Endothelial cell (in vitro differentiated cells): ENCODE measurements at regions not wholly inside any gene's neighbourhood (a gene's known extent, or its start where the extent isn't known, plus 50 kb on each side); places are given as distances from the start of the nearest gene placed in this dataset.

Experiments
- DNase-seq: peaks from one replicate; pipeline ENCODE4 v3.0.0; 2021; ENCODE audit warnings: low spot score
- H3K27ac Mint-ChIP-seq: one replicate; pipeline ENCODE4 v1.8.0; 2021; ENCODE audit warnings: mixed read lengths, inconsistent platforms; ENCODE audit not compliant: unreplicated experiment
- H3K27me3 Mint-ChIP-seq: one replicate; pipeline ENCODE4 v1.8.0; 2021; ENCODE audit warnings: mild to moderate bottlenecking, moderate library complexity, mixed read lengths, inconsistent platforms; ENCODE audit not compliant: unreplicated experiment
- H3K36me3 Mint-ChIP-seq: one replicate; pipeline ENCODE4 v1.8.0; 2021; ENCODE audit warnings: mild to moderate bottlenecking, low read depth, mixed read lengths, inconsistent platforms; ENCODE audit not compliant: unreplicated experiment
- H3K4me1 Mint-ChIP-seq: one replicate; pipeline ENCODE4 v1.8.0; 2021; ENCODE audit warnings: mild to moderate bottlenecking, mixed read lengths, inconsistent platforms; ENCODE audit not compliant: unreplicated experiment
- H3K4me3 Mint-ChIP-seq: one replicate; pipeline ENCODE4 v1.8.0; 2021; ENCODE audit warnings: mild to moderate bottlenecking, mixed read lengths, inconsistent platforms; ENCODE audit not compliant: unreplicated experiment
- H3K9me3 Mint-ChIP-seq: one replicate; pipeline ENCODE4 v1.8.0; 2021; ENCODE audit warnings: mixed read lengths, inconsistent platforms; ENCODE audit not compliant: unreplicated experiment
- CTCF ChIP-seq: fragments of 200-600 bp; sonication (generic); IDR thresholded peaks from one replicate; pipeline ENCODE4 v1.5.0; 2021; ENCODE audit warnings: antibody characterized with exemption; ENCODE audit not compliant: unreplicated experiment

GRCh38 chr7:85974176-85974575 lies 669.5 kb upstream of the GRM3 start:
- Mint-ChIP-seq H3K27ac (no peak overlapping the region), H3K36me3 (no peaks in the 10 kb centered on the region), H3K27me3 (no peaks in the 10 kb centered on the region), H3K9me3 (no peaks in the 10 kb centered on the region), H3K4me3 (no peak overlapping the region), H3K4me1 (peaks cover 2% of the 10 kb centered on the region)
- no peak for DNase-seq
- TF ChIP-seq CTCF, result no peak

GRCh38 chr7:85972504-85973141 lies 671.1 kb upstream of the GRM3 start:
- no peak for DNase-seq
- TF ChIP-seq CTCF, result no peak
- H3K9me3 Mint-ChIP-seq, result no peaks in the 10 kb centered on the region

DNA sequence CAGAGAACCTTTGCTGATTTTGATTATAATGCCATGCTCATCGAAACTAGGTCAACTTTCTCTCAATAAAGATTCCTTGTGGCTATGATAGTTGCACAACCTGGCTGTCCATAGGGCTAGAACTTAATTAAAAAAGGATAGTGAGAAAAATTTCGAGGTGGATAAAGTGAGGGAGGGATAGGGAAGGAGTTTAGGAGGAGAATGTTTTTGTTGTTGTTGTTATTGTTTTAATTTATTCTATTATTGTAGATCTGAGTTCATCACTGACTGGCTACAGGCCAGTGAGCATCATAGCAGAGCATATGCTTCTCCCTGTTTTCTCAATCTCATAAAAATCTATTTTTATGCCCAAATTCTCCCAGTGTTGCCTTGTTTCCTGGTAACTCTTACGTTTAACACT lies 688.7 kb upstream of the GRM3 start:
- no peak for DNase-seq
- no peak for TF ChIP-seq CTCF
- peaks cover 2% of the 10 kb centered on the region for H3K27me3 Mint-ChIP-seq
- no peaks in the 10 kb centered on the region for H3K4me1 Mint-ChIP-seq
- no peak overlapping the region for H3K4me3 Mint-ChIP-seq
- no peak overlapping the region for H3K27ac Mint-ChIP-seq
- H3K36me3 Mint-ChIP-seq, result no peaks in the 10 kb centered on the region
- H3K9me3 Mint-ChIP-seq, result no peaks in the 10 kb centered on the region

More at GRCh38 chr7:85972504-85973141, 671.1 kb upstream of the GRM3 start:
- H3K36me3 Mint-ChIP-seq, result no peaks in the 10 kb centered on the region
- H3K27me3 Mint-ChIP-seq, result no peaks in the 10 kb centered on the region
- no peak overlapping the region for H3K27ac Mint-ChIP-seq
- peaks cover 2% of the 10 kb centered on the region for H3K4me1 Mint-ChIP-seq
- no peak overlapping the region for H3K4me3 Mint-ChIP-seq

- no peak for DNase-seq
- Mint-ChIP-seq H3K9me3 (no peaks in the 10 kb centered on the region), H3K27ac (no peak overlapping the region), H3K27me3 (peaks cover 4% of the 10 kb centered on the region), H3K4me1 (no peaks in the 10 kb centered on the region), H3K4me3 (no peak overlapping the region), H3K36me3 (no peaks in the 10 kb centered on the region)
- no peak for TF ChIP-seq CTCF
Observed at GRCh38 chr7:85950871-85951270, 692.8 kb upstream of the GRM3 start.

GRCh38 chr7:85950418-85950817 lies 693.3 kb upstream of the GRM3 start:
- Mint-ChIP-seq H3K27ac (no peak overlapping the region), H3K27me3 (peaks cover 4% of the 10 kb centered on the region), H3K4me1 (no peaks in the 10 kb centered on the region), H3K9me3 (no peaks in the 10 kb centered on the region), H3K36me3 (no peaks in the 10 kb centered on the region), H3K4me3 (no peak overlapping the region)
- no peak for DNase-seq
- no peak for TF ChIP-seq CTCF
